ENCODE measurements at regions not wholly inside any gene's neighbourhood (a gene's known extent, or its start where the extent isn't known, plus 50 kb on each side); places are given as distances from the start of the nearest gene placed in this dataset.

- H3K36me3 ChIP-seq (ENCODE audit: control insufficient read depth, insufficient read depth, low read length) = no peaks in the 10 kb centered on the region
- no TSS peak for BruUV-seq (replicated peaks)
- intact Hi-C loops (cut with micrococcal nuclease; ENCODE audit: unreplicated experiment) = no loop called here
- Mint-ChIP-seq H3K36me3 (ENCODE audit: insufficient read depth, unreplicated experiment) (no peaks in the 10 kb centered on the region), H3K4me3 (ENCODE audit: unreplicated experiment) (no peak overlapping the region), H3K9me3 (ENCODE audit: unreplicated experiment) (no peaks in the 10 kb centered on the region), H3K27me3 (ENCODE audit: insufficient read depth, unreplicated experiment) (no peaks in the 10 kb centered on the region), H3K27ac (ENCODE audit: unreplicated experiment) (no peak overlapping the region), H3K4me1 (ENCODE audit: low read depth, unreplicated experiment) (peaks cover 6% of the 10 kb centered on the region)
- no peak for DNase-seq
- H3K4me3 ChIP-seq (ENCODE audit: low read depth, low read length) = no peak overlapping the region
- no peaks in the 10 kb centered on the region for H3K4me1 ChIP-seq
- ChIA-PET CTCF (no interaction called here), POLR2A (no interaction called here)
- H3K9me3 ChIP-seq = no peaks in the 10 kb centered on the region
- TF ChIP-seq CTCF (IDR thresholded peaks at IDR 0.05; ENCODE audit: insufficient read depth in 1 of 2, low read depth in 1 of 2, low read length in 1 of 2, severe bottlenecking in 1 of 2, unreplicated experiment in 1 of 2) = no peak
- no peaks in the 10 kb centered on the region for H3K27me3 ChIP-seq (replicated peaks; ENCODE audit: control insufficient read depth, insufficient read depth, low read length)
Observed at GRCh38 chr4:3641501-3641900, 109.3 kb upstream of the LRPAP1 start.

- Histone ChIP-seq H3K36me3 (ENCODE audit: control insufficient read depth, insufficient read depth, low read length) (no peaks in the 10 kb centered on the region), H3K4me3 (ENCODE audit: low read depth, low read length) (no peak overlapping the region), H3K4me1 (no peaks in the 10 kb centered on the region), H3K9me3 (no peaks in the 10 kb centered on the region), H3K27me3 (replicated peaks; ENCODE audit: control insufficient read depth, insufficient read depth, low read length) (no peaks in the 10 kb centered on the region)
- intact Hi-C loops (cut with micrococcal nuclease; ENCODE audit: unreplicated experiment) = no loop called here
- H3K27ac Mint-ChIP-seq (ENCODE audit: unreplicated experiment) = no peak overlapping the region
- H3K27me3 Mint-ChIP-seq (ENCODE audit: insufficient read depth, unreplicated experiment) = no peaks in the 10 kb centered on the region
- ChIA-PET POLR2A (no interaction called here), CTCF (interaction anchor here (0.5 kb wide), 1 partner anchor 240 kb away, joined by 3 read pairs; no protein-coding TSS in a partner anchor)
- no peak for DNase-seq
- no peaks in the 10 kb centered on the region for H3K9me3 Mint-ChIP-seq (ENCODE audit: unreplicated experiment)
- H3K4me1 Mint-ChIP-seq (ENCODE audit: low read depth, unreplicated experiment) = peaks cover 6% of the 10 kb centered on the region
- H3K4me3 Mint-ChIP-seq (ENCODE audit: unreplicated experiment) = no peak overlapping the region
- TF ChIP-seq CTCF (IDR thresholded peaks at IDR 0.05; ENCODE audit: insufficient read depth in 1 of 2, low read depth in 1 of 2, low read length in 1 of 2, severe bottlenecking in 1 of 2, unreplicated experiment in 1 of 2) = no peak
- H3K36me3 Mint-ChIP-seq (ENCODE audit: insufficient read depth, unreplicated experiment) = no peaks in the 10 kb centered on the region
- no TSS peak for BruUV-seq (replicated peaks)
Observed at GRCh38 chr4:3640587-3640962, 108.4 kb upstream of the LRPAP1 start.

- H3K4me3 Mint-ChIP-seq (ENCODE audit: unreplicated experiment) = no peak overlapping the region
- no peak for DNase-seq
- no peaks in the 10 kb centered on the region for H3K27me3 Mint-ChIP-seq (ENCODE audit: insufficient read depth, unreplicated experiment)
- no peaks in the 10 kb centered on the region for H3K9me3 Mint-ChIP-seq (ENCODE audit: unreplicated experiment)
- ChIA-PET POLR2A (no interaction called here), CTCF (no interaction called here)
- TF ChIP-seq CTCF (IDR thresholded peaks at IDR 0.05; ENCODE audit: insufficient read depth in 1 of 2, low read depth in 1 of 2, low read length in 1 of 2, severe bottlenecking in 1 of 2, unreplicated experiment in 1 of 2) = no peak
- H3K4me3 ChIP-seq (ENCODE audit: low read depth, low read length) = no peak overlapping the region
- no TSS peak for BruUV-seq (replicated peaks)
- H3K27me3 ChIP-seq (replicated peaks; ENCODE audit: control insufficient read depth, insufficient read depth, low read length) = no peaks in the 10 kb centered on the region
- no peak overlapping the region for H3K27ac Mint-ChIP-seq (ENCODE audit: unreplicated experiment)
- no peaks in the 10 kb centered on the region for H3K36me3 ChIP-seq (ENCODE audit: control insufficient read depth, insufficient read depth, low read length)
- H3K4me1 Mint-ChIP-seq (ENCODE audit: low read depth, unreplicated experiment) = peaks cover 6% of the 10 kb centered on the region
- intact Hi-C loops (cut with micrococcal nuclease; ENCODE audit: unreplicated experiment) = no loop called here
- no peaks in the 10 kb centered on the region for H3K36me3 Mint-ChIP-seq (ENCODE audit: insufficient read depth, unreplicated experiment)
- H3K9me3 ChIP-seq = no peaks in the 10 kb centered on the region
- H3K4me1 ChIP-seq = no peaks in the 10 kb centered on the region
Observed at GRCh38 chr4:3639613-3640586, 107.7 kb upstream of the LRPAP1 start.
